Hepatocyte (in vitro differentiated cells): ENCODE measurements at regions not wholly inside any gene's neighbourhood (a gene's known extent, or its start where the extent isn't known, plus 50 kb on each side); places are given as distances from the start of the nearest gene placed in this dataset.

Experiments
- EZH2phosphoT487 ChIP-seq: fragments of 200-600 bp; sonication (generic); IDR thresholded peaks from one replicate; pipeline ENCODE4 v1.6.1; 2018; ENCODE audit warnings: antibody characterized with exemption, mild to moderate bottlenecking, low read depth, moderate library complexity; ENCODE audit not compliant: unreplicated experiment, severe bottlenecking
- TF ChIP-seq, protein P1 (sequence below): fragments of 200-600 bp; sonication (generic); IDR thresholded peaks from 2 replicates; pipeline ENCODE4 v1.5.1; 2016; ENCODE audit warnings: antibody characterized with exemption, mild to moderate bottlenecking; ENCODE audit not compliant: poor library complexity

DNA sequence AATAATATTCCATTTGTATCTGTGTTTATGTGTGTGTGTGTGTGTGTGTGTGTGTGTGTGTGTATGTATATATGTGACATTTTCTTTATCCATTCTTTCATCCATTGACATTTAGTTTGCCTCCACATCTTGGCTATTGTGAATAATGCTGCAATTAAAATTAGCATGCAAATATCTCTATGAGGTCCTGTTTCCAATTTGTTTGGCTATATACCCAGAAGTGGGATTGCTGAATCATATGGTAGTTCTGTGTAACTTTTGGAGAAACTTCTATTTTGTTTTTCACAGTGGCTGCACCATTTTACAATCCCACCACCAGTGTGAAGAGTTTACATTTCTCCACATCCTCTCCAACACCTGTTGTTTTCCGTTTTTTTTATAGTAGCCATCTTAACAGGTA is 53.1 kb downstream of the CH25H start:
- TF ChIP-seq, protein P1, sequence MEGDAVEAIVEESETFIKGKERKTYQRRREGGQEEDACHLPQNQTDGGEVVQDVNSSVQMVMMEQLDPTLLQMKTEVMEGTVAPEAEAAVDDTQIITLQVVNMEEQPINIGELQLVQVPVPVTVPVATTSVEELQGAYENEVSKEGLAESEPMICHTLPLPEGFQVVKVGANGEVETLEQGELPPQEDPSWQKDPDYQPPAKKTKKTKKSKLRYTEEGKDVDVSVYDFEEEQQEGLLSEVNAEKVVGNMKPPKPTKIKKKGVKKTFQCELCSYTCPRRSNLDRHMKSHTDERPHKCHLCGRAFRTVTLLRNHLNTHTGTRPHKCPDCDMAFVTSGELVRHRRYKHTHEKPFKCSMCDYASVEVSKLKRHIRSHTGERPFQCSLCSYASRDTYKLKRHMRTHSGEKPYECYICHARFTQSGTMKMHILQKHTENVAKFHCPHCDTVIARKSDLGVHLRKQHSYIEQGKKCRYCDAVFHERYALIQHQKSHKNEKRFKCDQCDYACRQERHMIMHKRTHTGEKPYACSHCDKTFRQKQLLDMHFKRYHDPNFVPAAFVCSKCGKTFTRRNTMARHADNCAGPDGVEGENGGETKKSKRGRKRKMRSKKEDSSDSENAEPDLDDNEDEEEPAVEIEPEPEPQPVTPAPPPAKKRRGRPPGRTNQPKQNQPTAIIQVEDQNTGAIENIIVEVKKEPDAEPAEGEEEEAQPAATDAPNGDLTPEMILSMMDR: no peak
- no peak for TF ChIP-seq EZH2phosphoT487
